H9 (cell line): ENCODE measurements at regions not wholly inside any gene's neighbourhood (a gene's known extent, or its start where the extent isn't known, plus 50 kb on each side); places are given as distances from the start of the nearest gene placed in this dataset.

ENCODE experiments used
- DNase-seq: peaks from one replicate; pipeline ENCODE4 v3.0.0-alpha.2; 2017
- H2AFZ ChIP-seq: one replicate; pipeline ENCODE4 v1.6.1; 2013; ENCODE audit warnings: mild to moderate bottlenecking, low read length, control low read depth, moderate library complexity
- H2AK5ac ChIP-seq: 2 replicates; pipeline ENCODE4 v1.6.1; 2013; ENCODE audit warnings: low read length, control low read depth, mixed read lengths; ENCODE audit not compliant: insufficient read length
- H2BK120ac ChIP-seq: one replicate; pipeline ENCODE4 v1.6.1; 2013; ENCODE audit warnings: low read depth, mild to moderate bottlenecking, low read length, control low read depth, inconsistent platforms; ENCODE audit not compliant: poor library complexity, severe bottlenecking
- H2BK12ac ChIP-seq: 2 replicates; pipeline ENCODE4 v1.6.1; 2013; ENCODE audit warnings: low read length, control low read depth, mixed read lengths, low read depth; ENCODE audit not compliant: insufficient read length
- H2BK15ac ChIP-seq: 2 replicates; pipeline ENCODE4 v1.6.1; 2013; ENCODE audit warnings: low read depth, low read length, control low read depth
- H2BK20ac ChIP-seq: one replicate; pipeline ENCODE4 v1.6.1; 2013; ENCODE audit warnings: low read depth, mild to moderate bottlenecking, low read length, control low read depth, inconsistent platforms; ENCODE audit not compliant: poor library complexity, severe bottlenecking
- H2BK5ac ChIP-seq: 2 replicates; pipeline ENCODE4 v1.6.1; 2013; ENCODE audit warnings: low read length, control low read depth, mixed read lengths; ENCODE audit not compliant: insufficient read length
- H3K14ac ChIP-seq: 2 replicates; pipeline ENCODE4 v1.6.1; 2013; ENCODE audit warnings: low read length, control low read depth; ENCODE audit not compliant: insufficient read depth
- H3K18ac ChIP-seq: 2 replicates; pipeline ENCODE4 v1.6.1; 2013; ENCODE audit warnings: low read depth, mild to moderate bottlenecking, mixed read lengths, low read length, control low read depth; ENCODE audit not compliant: insufficient read length
- H3K23ac ChIP-seq: 2 replicates; pipeline ENCODE4 v1.6.1; 2013; ENCODE audit warnings: low read length, control low read depth, mixed read lengths, low read depth; ENCODE audit not compliant: insufficient read length
- H3K23me2 ChIP-seq: 2 replicates; pipeline ENCODE4 v1.6.1; 2013; ENCODE audit warnings: low read depth, mild to moderate bottlenecking, mixed read lengths, low read length, control low read depth; ENCODE audit not compliant: insufficient read length, poor library complexity, severe bottlenecking
- H3K27ac ChIP-seq: 2 replicates; pipeline ENCODE4 v1.5.1; 2013; ENCODE audit warnings: low read length, control low read depth, mixed read lengths, low read depth; ENCODE audit not compliant: insufficient read length
- H3K27me3 ChIP-seq: 2 replicates; pipeline ENCODE4 v1.6.1; 2013; ENCODE audit warnings: low read length, control low read depth, inconsistent platforms; ENCODE audit not compliant: insufficient read depth
- H3K4ac ChIP-seq: 2 replicates; pipeline ENCODE4 v1.6.1; 2013; ENCODE audit warnings: low read depth, mild to moderate bottlenecking, control low read depth, inconsistent platforms, low read length, moderate library complexity
- H3K4me1 ChIP-seq: 2 replicates; pipeline ENCODE4 v1.6.1; 2013; ENCODE audit warnings: low read length, control low read depth, inconsistent platforms; ENCODE audit not compliant: insufficient read depth
- H3K4me2 ChIP-seq: 2 replicates; pipeline ENCODE4 v1.6.1; 2013; ENCODE audit warnings: low read length, control low read depth, mixed read lengths; ENCODE audit not compliant: insufficient read length, insufficient read depth
- H3K56ac ChIP-seq: 2 replicates; pipeline ENCODE4 v1.6.1; 2013; ENCODE audit warnings: low read depth, mild to moderate bottlenecking, mixed read lengths, low read length, control low read depth; ENCODE audit not compliant: insufficient read length
- H3K79me1 ChIP-seq: 2 replicates; pipeline ENCODE4 v1.6.1; 2013; ENCODE audit warnings: low read depth, mild to moderate bottlenecking, moderate library complexity, low read length, control low read depth, inconsistent platforms; ENCODE audit not compliant: insufficient read depth, poor library complexity, severe bottlenecking
- H3K79me2 ChIP-seq: 2 replicates; pipeline ENCODE4 v1.6.1; 2013; ENCODE audit warnings: low read length, control low read depth, inconsistent platforms; ENCODE audit not compliant: insufficient read depth
- H3K9ac ChIP-seq: 2 replicates; pipeline ENCODE4 v1.6.1; 2013; ENCODE audit warnings: low read length, control low read depth, mixed read lengths; ENCODE audit not compliant: insufficient read length; ENCODE audit errors: extremely low read depth
- H3K9me3 ChIP-seq: one replicate; pipeline ENCODE4 v1.6.1; 2013; ENCODE audit warnings: low read depth, low read length, inconsistent platforms; ENCODE audit not compliant: control insufficient read depth
- H3T11ph ChIP-seq: one replicate; pipeline ENCODE4 v1.6.1; 2013; ENCODE audit warnings: mild to moderate bottlenecking, low read length, control low read depth, inconsistent platforms
- H4K20me1 ChIP-seq: one replicate; pipeline ENCODE4 v1.6.1; 2013; ENCODE audit not compliant: control insufficient read depth, insufficient read length, insufficient read depth
- H4K5ac ChIP-seq: 2 replicates; pipeline ENCODE4 v1.6.1; 2013; ENCODE audit warnings: low read depth, mild to moderate bottlenecking, mixed read lengths, low read length, control low read depth; ENCODE audit not compliant: insufficient read length
- H4K8ac ChIP-seq: replicated peaks from 2 replicates; pipeline ENCODE4 v1.6.1; 2013; ENCODE audit warnings: low read length, control low read depth, mixed read lengths, low read depth; ENCODE audit not compliant: insufficient read length
- H4K91ac ChIP-seq: 2 replicates; pipeline ENCODE4 v1.6.1; 2013; ENCODE audit warnings: low read depth, mild to moderate bottlenecking, moderate library complexity, mixed read lengths, low read length, control low read depth; ENCODE audit not compliant: insufficient read length
- H3K27ac Mint-ChIP-seq, 3 experiments: 2 replicates in 2 of 3; 3 replicates in 1 of 3; pipeline ENCODE4 v1.8.0; 2020 to 2021; ENCODE audit warnings: mixed read lengths in 3 of 3, mild to moderate bottlenecking in 1 of 3, moderate library complexity in 1 of 3
- H3K27me3 Mint-ChIP-seq: 2 replicates; pipeline ENCODE4 v1.8.0; 2021; ENCODE audit warnings: low read depth, mild to moderate bottlenecking, moderate library complexity, mixed read lengths
- H3K36me3 Mint-ChIP-seq, 3 experiments: 2 replicates in 2 of 3; 3 replicates in 1 of 3; pipeline ENCODE4 v1.8.0; 2020 to 2021; ENCODE audit warnings: low read depth in 3 of 3, mixed read lengths in 3 of 3; ENCODE audit not compliant: insufficient read depth in 1 of 3
- H3K4me1 Mint-ChIP-seq, 2 experiments: 2 replicates each; pipeline ENCODE4 v1.8.0; 2020; ENCODE audit warnings: mixed read lengths in 2 of 2
- H3K4me3 Mint-ChIP-seq, 2 experiments: 2 replicates in 1 of 2; 3 replicates in 1 of 2; pipeline ENCODE4 v1.8.0; 2020 to 2021; ENCODE audit warnings: mild to moderate bottlenecking in 2 of 2, mixed read lengths in 2 of 2, moderate library complexity in 1 of 2
- H3K9me3 Mint-ChIP-seq, 2 experiments: 2 replicates in 1 of 2; 3 replicates in 1 of 2; pipeline ENCODE4 v1.8.0; 2020; ENCODE audit warnings: mild to moderate bottlenecking in 2 of 2, mixed read lengths in 2 of 2, moderate library complexity in 1 of 2
- TF ChIP-seq, protein P1 (sequence below): fragments of 200-600 bp; sonication (generic); conservative IDR thresholded peaks from 3 replicates; pipeline ENCODE4 v1.8.0; 2021; ENCODE audit warnings: antibody characterized with exemption, mild to moderate bottlenecking

- no peak overlapping the region for H2BK20ac ChIP-seq
- no peak overlapping the region for H3K27ac ChIP-seq
- H3K9me3 ChIP-seq: no peaks in the 10 kb centered on the region
- Mint-ChIP-seq H3K27me3 (no peaks in the 10 kb centered on the region; the same call in 1 of the 2 replicates), H3K36me3 (no peaks in the 10 kb centered on the region), H3K4me1 (peaks cover 30 to 42% of the 10 kb centered on the region in 2 experiments), H3K4me3 (no peak overlapping the region), H3K27ac (no peak overlapping the region), H3K9me3 (no peaks in the 10 kb centered on the region)
- no peak overlapping the region for H4K91ac ChIP-seq
- no peak overlapping the region for H3K4ac ChIP-seq
- no peak overlapping the region for H3K18ac ChIP-seq
- H2BK5ac ChIP-seq: no peak overlapping the region
- H3K9ac ChIP-seq: no peak overlapping the region
- H3T11ph ChIP-seq: no peak overlapping the region
- TF ChIP-seq, protein P1, sequence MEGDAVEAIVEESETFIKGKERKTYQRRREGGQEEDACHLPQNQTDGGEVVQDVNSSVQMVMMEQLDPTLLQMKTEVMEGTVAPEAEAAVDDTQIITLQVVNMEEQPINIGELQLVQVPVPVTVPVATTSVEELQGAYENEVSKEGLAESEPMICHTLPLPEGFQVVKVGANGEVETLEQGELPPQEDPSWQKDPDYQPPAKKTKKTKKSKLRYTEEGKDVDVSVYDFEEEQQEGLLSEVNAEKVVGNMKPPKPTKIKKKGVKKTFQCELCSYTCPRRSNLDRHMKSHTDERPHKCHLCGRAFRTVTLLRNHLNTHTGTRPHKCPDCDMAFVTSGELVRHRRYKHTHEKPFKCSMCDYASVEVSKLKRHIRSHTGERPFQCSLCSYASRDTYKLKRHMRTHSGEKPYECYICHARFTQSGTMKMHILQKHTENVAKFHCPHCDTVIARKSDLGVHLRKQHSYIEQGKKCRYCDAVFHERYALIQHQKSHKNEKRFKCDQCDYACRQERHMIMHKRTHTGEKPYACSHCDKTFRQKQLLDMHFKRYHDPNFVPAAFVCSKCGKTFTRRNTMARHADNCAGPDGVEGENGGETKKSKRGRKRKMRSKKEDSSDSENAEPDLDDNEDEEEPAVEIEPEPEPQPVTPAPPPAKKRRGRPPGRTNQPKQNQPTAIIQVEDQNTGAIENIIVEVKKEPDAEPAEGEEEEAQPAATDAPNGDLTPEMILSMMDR: no peak
- no peaks in the 10 kb centered on the region for H3K79me1 ChIP-seq
- no peak overlapping the region for H2AK5ac ChIP-seq
- no peak overlapping the region for H2BK15ac ChIP-seq
- H3K79me2 ChIP-seq: no peaks in the 10 kb centered on the region
- no peak overlapping the region for H3K23ac ChIP-seq
- no peak for DNase-seq
- H4K8ac ChIP-seq: no peak overlapping the region
- no peak overlapping the region for H4K5ac ChIP-seq
- no peak overlapping the region for H2AFZ ChIP-seq
- no peak overlapping the region for H2BK120ac ChIP-seq
- H3K56ac ChIP-seq: no peak overlapping the region
- H3K27me3 ChIP-seq: no peaks in the 10 kb centered on the region
- H2BK12ac ChIP-seq: no peak overlapping the region
- no peak overlapping the region for H3K14ac ChIP-seq
- H4K20me1 ChIP-seq: no peaks in the 10 kb centered on the region
- H3K23me2 ChIP-seq: no peaks in the 10 kb centered on the region
- H3K4me1 ChIP-seq: no peaks in the 10 kb centered on the region; the same call in 1 of the 2 replicates
- H3K4me2 ChIP-seq: no peak overlapping the region
Observed at GRCh38 chr13:90773681-90774080, 573.8 kb upstream of the MIR17HG start.
